ENCODE measurements at regions not wholly inside any gene's neighbourhood (a gene's known extent, or its start where the extent isn't known, plus 50 kb on each side); places are given as distances from the start of the nearest gene placed in this dataset.

DNA sequence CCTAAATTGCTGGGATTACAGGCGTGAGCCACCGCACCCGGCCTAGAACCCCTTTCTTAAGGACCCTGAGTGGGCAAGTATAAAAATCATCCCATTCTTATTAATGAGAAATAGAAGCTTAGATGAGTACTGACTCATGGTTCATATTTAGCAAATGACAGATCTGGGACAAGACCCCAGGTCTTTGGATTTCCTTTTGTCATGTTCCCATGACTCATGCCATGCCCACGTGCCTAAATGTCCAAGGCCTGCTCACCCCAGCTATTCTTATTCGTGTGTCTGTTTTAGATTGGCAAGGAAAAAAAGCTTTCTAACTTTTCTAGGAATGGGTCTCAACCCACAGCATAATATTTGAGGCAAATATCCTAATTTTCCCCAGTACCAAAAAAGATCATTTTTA is 57.7 kb upstream of the RPS23 start:
- no peak for DNase-seq (ENCODE audit: low read depth in 2 of 2)

DNA sequence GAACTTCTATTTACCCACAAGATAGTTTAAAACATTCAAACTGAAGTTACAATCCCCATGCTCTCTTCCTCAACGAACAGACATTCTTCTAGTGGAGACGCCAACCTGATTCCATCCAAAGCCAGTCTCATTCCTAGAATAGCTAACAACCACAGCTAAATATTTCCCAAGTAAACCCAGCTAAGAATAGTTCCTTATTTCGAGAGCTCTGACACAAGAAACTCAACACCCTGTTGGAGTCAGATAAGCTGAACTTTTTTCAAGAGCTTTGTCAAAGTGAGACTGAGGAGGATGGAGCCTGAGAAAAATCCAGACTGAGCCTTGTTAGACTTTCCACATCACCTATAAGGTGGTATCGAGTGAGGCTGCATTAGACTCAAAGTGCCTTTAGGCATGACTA is 56.7 kb upstream of the RPS23 start:
- DNase-seq (ENCODE audit: low read depth in 2 of 2), result no peak

DNA sequence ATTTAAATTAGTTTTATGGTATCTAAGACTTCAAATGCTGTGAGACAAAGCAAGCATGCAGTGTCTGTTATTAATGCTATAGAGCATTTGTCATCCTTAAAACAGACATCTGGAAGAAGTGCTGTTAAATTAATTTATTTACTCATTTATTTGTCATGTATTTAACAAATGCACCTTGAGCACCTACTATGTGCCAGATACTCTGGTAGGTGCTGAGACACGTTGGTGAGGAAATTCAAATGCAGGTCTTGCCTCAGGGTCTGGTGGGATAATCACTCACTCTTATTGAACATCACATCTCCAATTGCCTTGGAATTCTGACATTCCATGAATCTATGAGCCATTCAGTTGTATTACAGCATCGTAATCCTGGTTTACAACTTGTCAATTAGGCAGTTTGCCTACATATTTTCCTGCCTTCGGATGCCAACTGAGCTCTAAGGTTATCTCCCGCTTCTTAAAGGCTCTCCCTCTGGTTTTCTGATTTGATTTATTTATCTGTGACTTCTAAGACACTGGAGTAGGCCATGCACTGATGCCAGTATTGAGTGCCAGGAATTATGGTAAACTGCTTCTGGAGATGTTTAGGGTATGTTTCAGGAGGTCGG is 56.0 kb upstream of the RPS23 start:
- DNase-seq (ENCODE audit: low read depth in 2 of 2), result no peak

DNA sequence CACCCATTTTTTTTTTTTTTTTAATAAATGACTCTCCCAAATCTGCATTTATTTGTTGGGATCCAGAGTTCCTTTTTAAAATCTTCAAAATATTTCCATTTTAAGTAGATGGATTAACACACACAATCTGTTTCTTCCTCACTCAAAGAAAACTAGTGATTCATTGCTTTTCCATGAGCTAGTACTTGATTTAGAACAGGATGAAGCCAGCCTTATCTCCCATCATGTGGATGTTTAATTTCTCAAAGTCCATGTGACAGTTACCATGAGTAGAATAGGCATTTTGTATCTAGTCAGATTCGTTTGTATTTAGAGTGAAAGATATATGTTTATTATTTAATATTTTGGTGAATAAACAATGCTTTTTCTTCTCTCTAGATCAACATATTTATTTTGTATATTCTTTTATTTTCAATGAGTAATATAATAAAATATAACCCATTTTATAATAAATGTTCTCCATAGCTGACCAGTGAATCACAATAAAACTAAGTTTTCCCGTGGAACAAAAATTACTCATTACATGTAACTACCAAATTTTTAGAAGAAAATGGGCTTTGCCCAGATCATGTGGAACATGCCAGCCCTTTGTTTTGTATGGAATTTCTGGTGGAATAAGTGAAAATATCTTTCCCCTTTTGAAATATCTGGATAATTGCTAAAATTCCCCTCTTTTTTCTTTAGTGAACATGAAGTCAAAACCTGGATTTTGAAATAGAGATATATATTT is 54.9 kb upstream of the RPS23 start:
- no peak for DNase-seq (ENCODE audit: low read depth in 2 of 2)

DNA sequence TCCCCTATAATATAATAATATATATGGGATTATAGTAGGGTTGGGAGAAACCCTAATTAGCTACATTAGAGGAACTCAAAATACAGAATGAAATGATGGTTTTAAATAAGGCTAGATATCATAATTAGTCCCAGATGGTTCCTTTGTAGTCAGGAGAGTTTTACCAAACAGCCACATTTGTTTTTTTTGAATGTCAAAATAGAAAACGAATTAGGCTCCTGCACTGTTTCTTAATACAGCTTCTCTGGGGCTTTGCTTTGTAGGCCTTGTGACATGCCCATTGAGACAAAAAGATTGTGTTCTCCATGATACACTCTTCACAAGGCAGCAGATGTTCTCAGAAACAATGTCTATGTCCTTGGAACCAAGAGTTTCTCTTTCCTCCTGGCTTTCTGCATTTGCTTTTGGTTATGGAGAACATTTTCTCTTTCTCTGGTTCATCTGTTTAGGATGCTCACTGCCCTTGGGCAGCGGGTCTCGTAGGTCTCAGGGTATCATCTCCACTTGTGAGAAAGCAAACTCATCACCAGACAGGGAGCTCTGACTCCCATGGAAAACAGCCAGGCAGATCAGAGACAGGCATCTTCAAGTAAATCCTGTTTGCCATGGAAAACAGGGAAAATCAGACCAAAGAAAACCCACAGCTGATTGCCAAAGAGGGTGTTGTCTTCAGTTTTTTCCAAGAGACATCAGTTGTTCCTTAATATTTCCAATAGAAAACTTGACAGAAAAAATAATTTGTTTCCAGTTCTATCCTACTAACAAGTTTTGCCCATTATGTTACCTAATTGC is 54.1 kb upstream of the RPS23 start:
- no peak for DNase-seq (ENCODE audit: low read depth in 2 of 2)

DNA sequence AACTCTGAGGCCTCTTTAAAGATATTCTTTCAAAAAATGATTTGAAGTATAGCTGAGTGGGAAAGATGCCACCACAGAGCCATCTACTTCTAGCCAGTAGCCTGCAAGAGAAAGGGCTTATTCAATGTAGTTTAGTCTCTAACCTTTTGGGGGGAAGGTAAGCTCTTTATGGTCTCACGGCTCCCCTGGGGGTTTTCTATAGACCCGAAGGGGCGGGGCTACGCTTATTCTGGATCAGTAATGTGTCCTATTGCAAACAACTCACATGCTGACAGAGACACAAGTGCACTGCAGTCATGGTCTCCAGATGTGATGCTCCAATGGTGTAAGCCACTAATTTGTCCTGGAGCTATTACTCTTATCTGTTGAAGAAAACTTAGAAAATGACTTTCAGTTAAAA is 53.4 kb upstream of the RPS23 start:
- no peak for DNase-seq (ENCODE audit: low read depth in 2 of 2)

DNA sequence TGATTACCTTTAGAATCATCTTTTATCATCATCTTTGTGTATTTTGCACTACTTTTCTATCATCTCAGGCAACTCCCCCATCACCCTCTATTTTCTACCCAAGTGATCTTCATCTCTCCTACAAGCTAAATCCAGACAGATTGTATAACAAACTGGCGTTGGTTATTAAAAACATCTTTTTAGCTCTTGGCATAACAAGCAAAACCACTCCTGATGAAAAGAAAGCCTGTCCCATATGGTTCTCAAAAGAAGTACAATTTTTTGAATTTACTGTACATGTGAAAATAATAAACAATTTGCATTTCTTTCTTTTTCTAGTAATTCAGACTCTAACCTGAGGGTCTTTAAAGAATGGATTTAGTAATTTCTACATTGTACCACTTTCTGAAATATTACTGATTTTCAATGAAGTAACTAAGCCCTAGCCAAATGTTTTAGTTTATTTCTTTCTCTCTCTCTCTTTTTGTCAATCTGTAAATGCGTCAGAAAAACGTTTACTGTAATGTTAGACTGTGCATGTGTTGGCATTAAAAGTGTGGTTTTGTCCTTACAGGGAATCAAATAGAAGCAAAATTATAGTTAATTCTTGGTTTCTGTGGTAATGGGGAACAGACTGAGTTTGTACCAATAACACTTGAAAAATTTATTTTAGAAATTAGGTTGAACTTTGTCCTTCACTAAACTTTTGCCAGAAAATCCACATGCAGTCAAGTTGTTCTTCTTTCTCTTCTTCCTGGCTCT is 52.5 kb upstream of the RPS23 start:
- no peak for DNase-seq (ENCODE audit: low read depth in 2 of 2)

DNA sequence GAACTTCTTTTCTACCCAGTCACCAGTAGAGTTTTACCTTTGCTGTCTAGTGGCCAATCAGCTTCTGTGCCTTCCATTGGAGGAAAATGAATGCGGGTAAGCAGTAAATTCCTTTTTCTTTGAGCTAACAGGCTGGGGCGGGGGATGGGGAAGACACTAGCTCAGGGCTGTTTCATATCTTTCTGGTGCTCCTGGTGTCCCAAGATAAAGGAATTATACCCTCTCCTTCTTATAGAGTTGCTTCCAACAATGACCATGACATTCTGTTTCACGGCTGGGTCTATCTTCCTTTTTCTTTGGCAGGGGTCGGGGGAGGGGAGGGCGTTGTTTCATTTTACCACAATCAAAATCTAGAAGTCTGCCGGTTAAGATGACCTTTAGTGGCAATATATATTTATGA is 51.2 kb upstream of the RPS23 start:
- no peak for DNase-seq (ENCODE audit: low read depth in 2 of 2)
